NAMALWA (cell line): ENCODE measurements at regions not wholly inside any gene's neighbourhood (a gene's known extent, or its start where the extent isn't known, plus 50 kb on each side); places are given as distances from the start of the nearest gene placed in this dataset.

Experiments
- DNase-seq: peaks from one replicate; pipeline ENCODE4 v3.0.0-alpha.2; 2015; ENCODE audit warnings: low spot score

- no peak for DNase-seq
Observed at GRCh38 chr10:78942091-78942501, 126.7 kb upstream of the ZMIZ1 start.

- DNase-seq = no peak
Observed at GRCh38 chr10:78944723-78945312, 123.9 kb upstream of the ZMIZ1 start.

GRCh38 chr10:78945838-78946237 lies 122.9 kb upstream of the ZMIZ1 start:
- DNase-seq = no peak

- no peak for DNase-seq
Observed at GRCh38 chr10:78947226-78947625, 121.5 kb upstream of the ZMIZ1 start.

- DNase-seq = no peak
Observed at GRCh38 chr10:78947733-78948132, 121.0 kb upstream of the ZMIZ1 start.

GRCh38 chr10:78948621-78949030 lies 120.1 kb upstream of the ZMIZ1 start:
- DNase-seq = no peak

GRCh38 chr10:78950656-78951587 lies 117.8 kb upstream of the ZMIZ1 start:
- DNase-seq = no peak

- DNase-seq = no peak
Observed at GRCh38 chr10:78952030-78952429, 116.7 kb upstream of the ZMIZ1 start.

- no peak for DNase-seq
Observed at GRCh38 chr10:78952686-78953085, 116.1 kb upstream of the ZMIZ1 start.

GRCh38 chr10:78953113-78953798 lies 115.5 kb upstream of the ZMIZ1 start:
- DNase-seq = no peak

GRCh38 chr10:78953799-78954297 lies 114.9 kb upstream of the ZMIZ1 start:
- DNase-seq = no peak

- DNase-seq = no peak
Observed at GRCh38 chr10:78954689-78955088, 114.1 kb upstream of the ZMIZ1 start.

GRCh38 chr10:78955206-78955605 lies 113.6 kb upstream of the ZMIZ1 start:
- no peak for DNase-seq

- DNase-seq = no peak
Observed at GRCh38 chr10:78956391-78956790, 112.4 kb upstream of the ZMIZ1 start.

GRCh38 chr10:78957471-78958039 lies 111.2 kb upstream of the ZMIZ1 start:
- no peak for DNase-seq

GRCh38 chr10:78959217-78959923 lies 109.4 kb upstream of the ZMIZ1 start:
- DNase-seq = no peak

- no peak for DNase-seq
Observed at GRCh38 chr10:78959924-78960285, 108.9 kb upstream of the ZMIZ1 start.

GRCh38 chr10:78960316-78960800 lies 108.4 kb upstream of the ZMIZ1 start:
- DNase-seq = no peak

- no peak for DNase-seq
Observed at GRCh38 chr10:78961760-78962159, 107.0 kb upstream of the ZMIZ1 start.

- no peak for DNase-seq
Observed at GRCh38 chr10:78963074-78964034, 105.4 kb upstream of the ZMIZ1 start.
